Progenitor cell of endocrine pancreas (in vitro differentiated cells): ENCODE measurements at regions not wholly inside any gene's neighbourhood (a gene's known extent, or its start where the extent isn't known, plus 50 kb on each side); places are given as distances from the start of the nearest gene placed in this dataset.

Experiments used
- DNase-seq: peaks from one replicate; pipeline ENCODE4 v3.0.0; 2021; ENCODE audit warnings: low spot score; ENCODE audit not compliant: unreplicated experiment
- H3K27ac Mint-ChIP-seq: 2 replicates; pipeline ENCODE4 v1.8.0; 2021; ENCODE audit warnings: mild to moderate bottlenecking, moderate library complexity, mixed read lengths
- H3K27me3 Mint-ChIP-seq: 2 replicates; pipeline ENCODE4 v1.8.0; 2021; ENCODE audit warnings: mixed read lengths
- H3K36me3 Mint-ChIP-seq: 2 replicates; pipeline ENCODE4 v1.8.0; 2022; ENCODE audit warnings: mixed read lengths; ENCODE audit not compliant: insufficient read depth
- H3K4me1 Mint-ChIP-seq: 2 replicates; pipeline ENCODE4 v1.8.0; 2021; ENCODE audit warnings: low read depth, mixed read lengths
- H3K4me3 Mint-ChIP-seq: 2 replicates; pipeline ENCODE4 v1.8.0; 2021; ENCODE audit warnings: low read depth, mild to moderate bottlenecking, moderate library complexity, mixed read lengths
- H3K9me3 Mint-ChIP-seq: 2 replicates; pipeline ENCODE4 v1.8.0; 2021; ENCODE audit warnings: low read depth, mixed read lengths
- CTCF ChIP-seq: fragments of 200-600 bp; sonication (generic); IDR thresholded peaks from one replicate; pipeline ENCODE4 v1.5.0; 2021; ENCODE audit warnings: antibody characterized with exemption, mild to moderate bottlenecking; ENCODE audit not compliant: unreplicated experiment

GRCh38 chr2:120682654-120683053 lies 53.0 kb upstream of the GLI2 start:
- H3K36me3 Mint-ChIP-seq, result no peaks in the 10 kb centered on the region
- H3K4me1 Mint-ChIP-seq, result no peaks in the 10 kb centered on the region
- no peaks in the 10 kb centered on the region for H3K9me3 Mint-ChIP-seq
- no peak for TF ChIP-seq CTCF
- no peak overlapping the region for H3K4me3 Mint-ChIP-seq
- no peak overlapping the region for H3K27ac Mint-ChIP-seq
- DNase-seq, result no peak
- peaks cover 48% of the 10 kb centered on the region for H3K27me3 Mint-ChIP-seq

- H3K27me3 Mint-ChIP-seq, result peaks cover 44% of the 10 kb centered on the region
- no peak overlapping the region for H3K4me3 Mint-ChIP-seq
- no peak for TF ChIP-seq CTCF
- H3K9me3 Mint-ChIP-seq, result no peaks in the 10 kb centered on the region
- H3K4me1 Mint-ChIP-seq, result no peaks in the 10 kb centered on the region
- no peak overlapping the region for H3K27ac Mint-ChIP-seq
- no peaks in the 10 kb centered on the region for H3K36me3 Mint-ChIP-seq
- DNase-seq, result no peak
These were observed 52.6 kb upstream of the GLI2 start for GRCh38 chr2:120683081-120683480.

GRCh38 chr2:120683701-120684100 lies 52.0 kb upstream of the GLI2 start:
- Mint-ChIP-seq H3K9me3 (no peaks in the 10 kb centered on the region), H3K27ac (no peak overlapping the region), H3K27me3 (peaks cover 43% of the 10 kb centered on the region), H3K36me3 (no peaks in the 10 kb centered on the region), H3K4me1 (no peaks in the 10 kb centered on the region), H3K4me3 (no peak overlapping the region)
- DNase-seq, result no peak
- no peak for TF ChIP-seq CTCF

GRCh38 chr2:120684289-120685065 lies 51.2 kb upstream of the GLI2 start:
- Mint-ChIP-seq H3K9me3 (no peaks in the 10 kb centered on the region), H3K27ac (no peak overlapping the region), H3K4me3 (no peak overlapping the region), H3K27me3 (peaks cover 44% of the 10 kb centered on the region), H3K4me1 (no peaks in the 10 kb centered on the region), H3K36me3 (no peaks in the 10 kb centered on the region)
- DNase-seq, result no peak
- no peak for TF ChIP-seq CTCF

GRCh38 chr2:120685066-120685973 lies 50.3 kb upstream of the GLI2 start:
- Mint-ChIP-seq H3K27ac (no peak overlapping the region), H3K4me3 (no peak overlapping the region), H3K36me3 (no peaks in the 10 kb centered on the region), H3K27me3 (peaks cover 46% of the 10 kb centered on the region), H3K9me3 (no peaks in the 10 kb centered on the region), H3K4me1 (no peaks in the 10 kb centered on the region)
- DNase-seq, result no peak
- TF ChIP-seq CTCF, result no peak
